ENCODE measurements at regions not wholly inside any gene's neighbourhood (a gene's known extent, or its start where the extent isn't known, plus 50 kb on each side); places are given as distances from the start of the nearest gene placed in this dataset.
"Not testable (repeated sequence)": the region's sequence is repeated elsewhere in the genome, so short reads cannot be mapped to it uniquely, and the experiment has no call there.

DNA sequence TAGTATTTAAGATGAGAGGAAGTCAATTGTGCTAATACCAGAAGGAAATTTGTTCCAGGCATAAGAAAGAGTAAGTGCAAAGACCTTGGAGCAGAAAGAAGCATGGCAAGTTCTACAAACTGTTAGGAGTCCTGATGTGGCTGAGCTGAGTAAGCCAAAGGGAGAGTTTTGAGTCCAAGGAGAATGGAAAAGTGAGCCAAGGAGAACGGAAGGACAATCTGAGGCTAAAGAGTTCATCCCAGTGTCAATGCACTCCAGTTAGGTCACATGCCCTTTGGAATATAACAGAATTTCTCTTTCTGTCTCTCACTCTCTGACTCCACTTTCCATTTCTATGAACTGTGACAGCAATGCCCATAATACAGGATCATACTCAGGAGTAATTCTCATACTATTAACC lies 224.7 kb downstream of the CAAP1 start:
- no peak for ATAC-seq (ENCODE audit: low FRiP score)
- Histone ChIP-seq H3K9me3 (ENCODE audit: control insufficient read depth, low read length) (no peaks in the 10 kb centered on the region), H3K4me1 (ENCODE audit: control insufficient read depth in 1 of 2, insufficient read depth in 2 of 2, low read length in 2 of 2) (no peaks in the 10 kb centered on the region), H3K27ac (ENCODE audit: low read depth in 1 of 2, low read length in 2 of 2) (no peak overlapping the region), H3K27me3 (ENCODE audit: control insufficient read depth in 1 of 2, insufficient read depth in 2 of 2, low read length in 1 of 2) (no peaks in the 10 kb centered on the region), H3K36me3 (ENCODE audit: control insufficient read depth in 1 of 2, insufficient read depth in 2 of 2, low read length in 1 of 2) (no peaks in the 10 kb centered on the region), H3K4me3 (ENCODE audit: low read length in 2 of 2) (no peak overlapping the region)
- intact Hi-C loops (cut with DNase I), result no loop called here
- no peak for DNase-seq
- WGBS, 2 donors, result 62 to 91% methylated on average over 1 of the region's 1 CpG

DNA sequence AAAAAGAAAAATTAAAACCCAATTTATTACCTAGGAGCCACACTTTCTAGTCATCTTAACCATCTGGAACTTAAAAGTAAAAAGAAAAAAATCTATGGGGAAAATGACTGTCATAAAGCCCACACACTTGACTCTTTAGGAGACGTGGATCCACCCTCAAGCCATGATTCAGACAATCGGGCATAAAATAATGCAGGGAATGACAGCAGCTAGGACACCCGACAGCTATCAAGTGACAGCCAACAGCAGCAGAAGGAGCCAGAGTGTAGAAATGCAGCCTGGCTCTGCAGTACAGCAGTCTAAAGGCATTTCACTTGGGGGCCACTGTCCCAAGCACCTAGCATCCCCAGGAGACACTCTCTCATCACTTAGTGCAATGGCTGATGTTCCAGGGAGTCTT lies 226.9 kb downstream of the CAAP1 start:
- H3K4me1 ChIP-seq (ENCODE audit: control insufficient read depth in 1 of 2, insufficient read depth in 2 of 2, low read length in 2 of 2), result peaks cover 0 to 1% of the 10 kb centered on the region in 2 donors
- intact Hi-C loops (cut with DNase I), result no loop called here
- DNase-seq (no peak), ATAC-seq (ENCODE audit: low FRiP score) (no peak)
- 45 to 49% methylated on average over 3 of the region's 3 CpGs for WGBS, 2 donors
- no peaks in the 10 kb centered on the region for H3K9me3 ChIP-seq (ENCODE audit: control insufficient read depth, low read length)
- H3K27ac ChIP-seq (ENCODE audit: low read depth in 1 of 2, low read length in 2 of 2), result no peak overlapping the region
- H3K27me3 ChIP-seq (ENCODE audit: control insufficient read depth in 1 of 2, insufficient read depth in 2 of 2, low read length in 1 of 2), result no peaks in the 10 kb centered on the region
- H3K36me3 ChIP-seq (ENCODE audit: control insufficient read depth in 1 of 2, insufficient read depth in 2 of 2, low read length in 1 of 2), result no peaks in the 10 kb centered on the region
- no peak overlapping the region for H3K4me3 ChIP-seq (ENCODE audit: low read length in 2 of 2)

GRCh38 chr9:26664087-26664773 lies 228.4 kb downstream of the CAAP1 start:
- H3K27me3 ChIP-seq (ENCODE audit: control insufficient read depth in 1 of 2, insufficient read depth in 2 of 2, low read length in 1 of 2); H3K36me3 ChIP-seq (ENCODE audit: control insufficient read depth in 1 of 2, insufficient read depth in 2 of 2, low read length in 1 of 2); ATAC-seq (ENCODE audit: low FRiP score); H3K9me3 ChIP-seq (ENCODE audit: control insufficient read depth, low read length); H3K4me1 ChIP-seq (ENCODE audit: control insufficient read depth in 1 of 2, insufficient read depth in 2 of 2, low read length in 2 of 2); DNase-seq; intact Hi-C loops (cut with DNase I); H3K4me3 ChIP-seq (ENCODE audit: low read length in 2 of 2); H3K27ac ChIP-seq (ENCODE audit: low read depth in 1 of 2, low read length in 2 of 2): not testable (repeated sequence)
- WGBS, 2 donors, result 96 to 98% methylated on average over 37 to 49 of the region's 49 CpGs

DNA sequence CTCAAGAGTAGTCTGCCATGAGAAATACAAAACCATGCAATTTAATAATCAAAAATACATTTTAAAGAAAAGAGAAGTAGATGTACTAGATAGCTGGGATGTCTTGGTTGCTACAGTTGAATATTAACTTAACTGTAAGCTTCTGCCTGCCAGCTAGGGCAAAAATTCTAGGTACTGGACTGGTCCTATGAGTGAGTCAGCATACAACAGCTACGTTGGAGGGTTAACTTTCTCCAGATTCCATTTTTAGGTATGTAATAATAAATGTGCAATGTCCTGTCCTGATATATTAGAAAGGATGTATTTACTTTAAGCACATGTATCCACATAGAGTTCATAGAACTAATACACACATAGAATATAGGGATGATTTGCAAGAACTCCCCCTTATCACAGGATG lies 230.1 kb downstream of the CAAP1 start:
- Histone ChIP-seq H3K4me3 (ENCODE audit: low read length in 2 of 2) (no peak overlapping the region), H3K4me1 (ENCODE audit: control insufficient read depth in 1 of 2, insufficient read depth in 2 of 2, low read length in 2 of 2) (peaks cover 0 to 1% of the 10 kb centered on the region in 2 donors), H3K9me3 (ENCODE audit: control insufficient read depth, low read length) (no peaks in the 10 kb centered on the region), H3K36me3 (ENCODE audit: control insufficient read depth in 1 of 2, insufficient read depth in 2 of 2, low read length in 1 of 2) (no peaks in the 10 kb centered on the region), H3K27me3 (ENCODE audit: control insufficient read depth in 1 of 2, insufficient read depth in 2 of 2, low read length in 1 of 2) (no peaks in the 10 kb centered on the region), H3K27ac (ENCODE audit: low read depth in 1 of 2, low read length in 2 of 2) (no peak overlapping the region)
- intact Hi-C loops (cut with DNase I), result no loop called here
- 7 to 11% methylated on average over 1 of the region's 1 CpG for WGBS, 2 donors
- no peak for DNase-seq
- no peak for ATAC-seq (ENCODE audit: low FRiP score)

DNA sequence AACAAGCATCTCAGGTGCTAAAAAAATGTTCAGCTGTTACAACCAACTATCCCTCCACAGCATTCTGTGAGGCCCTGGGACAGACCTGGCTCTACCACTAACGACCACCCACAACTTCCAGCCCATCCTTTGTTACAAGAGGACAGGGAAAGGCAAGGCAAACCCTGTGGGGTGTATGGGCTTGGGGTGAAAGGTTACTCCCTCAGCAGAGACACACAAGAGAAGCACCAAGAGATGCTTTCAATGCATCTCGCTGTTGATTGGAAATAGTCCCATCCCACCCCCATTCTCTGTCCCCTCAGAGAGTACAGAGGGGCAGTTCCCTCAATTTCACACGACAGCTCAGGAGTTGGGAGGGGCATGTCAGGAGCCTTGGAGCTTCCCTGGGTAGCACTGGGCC lies 234.1 kb downstream of the CAAP1 start:
- Histone ChIP-seq H3K9me3 (ENCODE audit: control insufficient read depth, low read length) (no peaks in the 10 kb centered on the region), H3K36me3 (ENCODE audit: control insufficient read depth in 1 of 2, insufficient read depth in 2 of 2, low read length in 1 of 2) (no peaks in the 10 kb centered on the region), H3K27me3 (ENCODE audit: control insufficient read depth in 1 of 2, insufficient read depth in 2 of 2, low read length in 1 of 2) (no peaks in the 10 kb centered on the region), H3K4me3 (ENCODE audit: low read length in 2 of 2) (no peak overlapping the region), H3K4me1 (ENCODE audit: control insufficient read depth in 1 of 2, insufficient read depth in 2 of 2, low read length in 2 of 2) (peaks cover 0 to 1% of the 10 kb centered on the region in 2 donors), H3K27ac (ENCODE audit: low read depth in 1 of 2, low read length in 2 of 2) (no peak overlapping the region)
- intact Hi-C loops (cut with DNase I), result loop anchor here in 1 of 2 donors (10.0 kb wide), 1 partner anchor 46 kb away; no protein-coding TSS in a partner anchor
- 59 to 74% methylated on average over 3 of the region's 3 CpGs for WGBS, 2 donors
- no peak for DNase-seq
- ATAC-seq (ENCODE audit: low FRiP score), result no peak

- Histone ChIP-seq H3K4me3 (ENCODE audit: low read length in 2 of 2) (no peak overlapping the region), H3K9me3 (ENCODE audit: control insufficient read depth, low read length) (no peaks in the 10 kb centered on the region), H3K27me3 (ENCODE audit: control insufficient read depth in 1 of 2, insufficient read depth in 2 of 2, low read length in 1 of 2) (no peaks in the 10 kb centered on the region), H3K4me1 (ENCODE audit: control insufficient read depth in 1 of 2, insufficient read depth in 2 of 2, low read length in 2 of 2) (peaks cover 0 to 1% of the 10 kb centered on the region in 2 donors), H3K36me3 (ENCODE audit: control insufficient read depth in 1 of 2, insufficient read depth in 2 of 2, low read length in 1 of 2) (no peaks in the 10 kb centered on the region), H3K27ac (ENCODE audit: low read depth in 1 of 2, low read length in 2 of 2) (no peak overlapping the region)
- DNase-seq (no peak), ATAC-seq (ENCODE audit: low FRiP score) (no peak)
- intact Hi-C loops (cut with DNase I), result loop anchor here in 1 of 2 donors (10.0 kb wide), 1 partner anchor 47 kb away; no protein-coding TSS in a partner anchor
- WGBS, 2 donors, result 37 to 44% methylated on average over 2 of the region's 2 CpGs
These were observed 234.6 kb downstream of the CAAP1 start for GRCh38 chr9:26657958-26658357.

DNA sequence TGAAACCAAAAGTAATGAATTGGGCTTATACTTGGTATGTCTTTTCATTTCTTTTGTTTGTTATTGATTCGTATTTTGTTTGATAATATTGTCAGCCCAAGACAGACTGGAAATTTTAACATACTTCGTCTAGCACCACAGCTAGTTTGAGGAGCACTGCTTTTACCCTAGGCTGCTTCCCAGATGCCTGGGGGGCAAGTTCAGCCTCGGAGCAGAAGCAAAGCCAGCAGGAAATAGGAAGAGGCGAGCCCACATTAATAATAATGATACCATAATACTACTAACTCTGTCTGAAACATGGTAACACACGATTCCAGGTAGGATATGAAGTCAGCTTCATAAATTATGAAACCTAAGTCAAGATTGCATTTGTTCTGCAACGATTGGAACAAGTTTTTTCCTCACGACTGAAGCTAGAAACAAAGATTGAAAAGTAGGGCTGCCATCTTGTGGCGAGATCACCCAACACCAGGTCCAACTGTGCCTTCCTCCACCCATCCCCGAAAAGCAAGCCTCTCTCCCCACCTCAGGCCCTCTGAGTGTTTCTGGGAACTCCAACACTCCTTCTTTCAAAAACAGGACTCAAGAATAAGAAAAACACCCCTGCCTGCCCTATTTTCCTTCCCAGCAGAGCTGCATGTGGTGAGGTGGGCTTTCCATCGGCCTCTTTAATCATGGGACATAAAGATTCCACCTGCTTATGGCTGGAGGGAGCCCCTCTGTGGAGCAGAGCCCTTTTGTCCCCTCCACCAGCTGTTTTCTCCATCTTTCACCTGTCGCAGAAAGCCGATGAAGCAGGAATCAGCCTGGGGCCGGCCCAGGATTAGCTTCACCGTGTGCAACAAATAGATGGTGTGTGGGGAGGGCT lies 236.4 kb downstream of the CAAP1 start:
- no peaks in the 10 kb centered on the region for H3K4me1 ChIP-seq (ENCODE audit: control insufficient read depth in 1 of 2, insufficient read depth in 2 of 2, low read length in 2 of 2)
- 36 to 42% methylated on average over 14 of the region's 14 CpGs for WGBS, 2 donors
- DNase-seq, result no peak

GRCh38 chr9:26655166-26655565 lies 237.4 kb downstream of the CAAP1 start:
- WGBS, 2 donors, result 74 to 76% methylated on average over 6 of the region's 6 CpGs
- ATAC-seq (ENCODE audit: low FRiP score), result no peak

More for the DNA sequence above, 236.4 kb downstream of the CAAP1 start:
- Histone ChIP-seq H3K27ac (ENCODE audit: low read depth in 1 of 2, low read length in 2 of 2) (no peak overlapping the region), H3K9me3 (ENCODE audit: control insufficient read depth, low read length) (no peaks in the 10 kb centered on the region), H3K4me3 (ENCODE audit: low read length in 2 of 2) (peak overlapping the region in 1 of 2 donors; percentile 19), H3K36me3 (ENCODE audit: control insufficient read depth in 1 of 2, insufficient read depth in 2 of 2, low read length in 1 of 2) (no peaks in the 10 kb centered on the region), H3K27me3 (ENCODE audit: control insufficient read depth in 1 of 2, insufficient read depth in 2 of 2, low read length in 1 of 2) (no peaks in the 10 kb centered on the region)
- no peak for ATAC-seq (ENCODE audit: low FRiP score)
- intact Hi-C loops (cut with DNase I), result loop anchor here in 1 of 2 donors (10.0 kb wide), 1 partner anchor 49 kb away; no protein-coding TSS in a partner anchor

More at GRCh38 chr9:26655166-26655565, 237.4 kb downstream of the CAAP1 start:
- intact Hi-C loops (cut with DNase I), result loop anchor here in 1 of 2 donors (10.0 kb wide), 1 partner anchor 50 kb away; no protein-coding TSS in a partner anchor
- Histone ChIP-seq H3K27me3 (ENCODE audit: control insufficient read depth in 1 of 2, insufficient read depth in 2 of 2, low read length in 1 of 2) (no peaks in the 10 kb centered on the region), H3K27ac (ENCODE audit: low read depth in 1 of 2, low read length in 2 of 2) (no peak overlapping the region), H3K36me3 (ENCODE audit: control insufficient read depth in 1 of 2, insufficient read depth in 2 of 2, low read length in 1 of 2) (no peaks in the 10 kb centered on the region), H3K9me3 (ENCODE audit: control insufficient read depth, low read length) (no peaks in the 10 kb centered on the region), H3K4me1 (ENCODE audit: control insufficient read depth in 1 of 2, insufficient read depth in 2 of 2, low read length in 2 of 2) (no peaks in the 10 kb centered on the region), H3K4me3 (ENCODE audit: low read length in 2 of 2) (no peak overlapping the region)
- DNase-seq, result no peak

Data from aorta (tissue), 5 donors.